ENCODE measurements at regions not wholly inside any gene's neighbourhood (a gene's known extent, or its start where the extent isn't known, plus 50 kb on each side); places are given as distances from the start of the nearest gene placed in this dataset.

DNA sequence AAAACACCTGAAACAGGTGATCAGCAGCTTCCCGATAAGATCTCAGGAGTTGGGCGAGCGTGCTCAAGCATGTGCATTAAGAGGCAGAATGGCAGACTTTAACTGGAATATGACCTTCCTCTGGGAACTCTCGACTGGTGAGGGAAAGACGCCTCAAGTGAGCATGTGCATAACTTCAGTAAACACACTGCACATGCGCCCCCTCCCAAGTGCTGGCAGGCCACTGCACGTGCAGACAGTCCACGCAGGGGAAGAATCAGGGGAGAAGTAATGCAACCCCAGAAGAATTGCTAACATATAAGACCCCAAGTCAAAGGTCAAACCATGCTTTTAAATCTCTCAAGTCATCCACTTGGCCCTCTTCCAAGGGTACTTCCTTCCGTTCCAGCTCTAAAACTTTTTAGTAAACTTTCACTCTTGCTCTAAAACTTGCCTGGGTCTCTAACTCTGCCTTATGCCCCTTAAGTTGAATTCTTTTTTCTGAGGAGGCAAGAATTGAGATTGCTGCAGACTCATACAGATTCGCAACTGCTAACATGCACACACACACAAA is 541.0 kb downstream of the TNS3 start:
- DNase-seq, result no peak

DNA sequence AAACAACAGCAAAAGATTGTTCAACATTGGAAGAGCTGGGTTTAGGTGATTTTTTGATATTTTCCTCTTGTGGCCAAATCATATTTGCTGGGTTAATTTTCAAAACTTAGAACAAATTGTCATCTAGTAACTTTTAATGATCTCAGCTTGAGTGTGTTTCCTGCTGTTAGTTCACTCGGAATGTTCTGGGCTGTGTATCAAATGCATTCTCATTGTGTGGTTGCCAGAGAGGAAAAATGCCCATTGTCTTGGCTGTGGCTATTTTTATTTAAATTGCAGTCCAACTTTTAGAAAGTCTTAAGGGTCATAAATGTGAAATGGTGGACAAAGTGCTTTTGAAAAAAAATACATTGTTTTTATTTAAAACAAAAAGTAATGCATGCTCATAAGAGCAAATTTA is 542.0 kb downstream of the TNS3 start:
- no peak for DNase-seq

GRCh38 chr7:47039089-47039648 is 542.7 kb downstream of the TNS3 start:
- DNase-seq, result no peak

DNA sequence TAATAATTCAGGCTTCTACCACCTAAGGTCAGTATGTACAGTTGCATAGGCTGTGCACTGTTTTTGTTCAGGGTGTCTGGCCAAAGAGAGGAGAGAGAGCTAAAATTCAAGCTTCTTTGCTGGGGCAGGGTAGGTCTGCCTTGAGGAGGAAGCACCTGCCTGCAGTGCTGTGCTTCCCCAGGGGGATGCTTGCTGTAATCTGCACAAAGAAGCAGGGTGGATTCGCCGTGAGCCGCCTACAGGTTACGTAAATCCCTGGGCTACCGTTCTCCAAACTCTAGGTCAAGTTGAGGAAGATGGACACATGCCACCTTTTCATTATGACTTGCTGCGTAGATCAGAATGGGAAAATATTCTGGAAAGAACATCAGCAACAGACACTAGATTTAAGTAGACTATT is 543.3 kb downstream of the TNS3 start:
- no peak for DNase-seq

- DNase-seq, result no peak
Observed at GRCh38 chr7:47037607-47038006, 544.3 kb downstream of the TNS3 start.

DNA sequence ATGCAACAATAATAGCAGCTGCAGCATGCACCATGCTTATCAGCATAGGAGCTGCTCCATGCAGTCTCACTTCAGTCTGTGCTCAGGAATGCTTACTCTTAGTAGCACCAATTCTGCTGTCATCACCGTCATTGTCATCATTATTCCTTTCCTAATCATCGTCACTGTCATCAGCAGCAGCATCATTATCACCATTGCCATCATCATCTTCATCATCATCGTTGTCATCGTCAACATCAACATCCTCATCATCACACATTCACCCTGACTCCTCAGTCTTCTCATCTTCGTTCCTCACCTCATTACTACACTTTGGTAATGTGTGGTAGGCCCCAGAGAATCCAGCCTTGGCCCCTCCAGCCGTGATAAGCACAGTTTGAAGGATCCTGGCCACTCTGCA is 545.0 kb downstream of the TNS3 start:
- DNase-seq, result no peak

GRCh38 chr7:47035522-47035921 is 546.4 kb downstream of the TNS3 start:
- DNase-seq, result no peak

GRCh38 chr7:47034180-47034579 is 547.7 kb downstream of the TNS3 start:
- DNase-seq, result no peak

- no peak for DNase-seq
Observed at GRCh38 chr7:47032536-47032908, 549.4 kb downstream of the TNS3 start.

DNA sequence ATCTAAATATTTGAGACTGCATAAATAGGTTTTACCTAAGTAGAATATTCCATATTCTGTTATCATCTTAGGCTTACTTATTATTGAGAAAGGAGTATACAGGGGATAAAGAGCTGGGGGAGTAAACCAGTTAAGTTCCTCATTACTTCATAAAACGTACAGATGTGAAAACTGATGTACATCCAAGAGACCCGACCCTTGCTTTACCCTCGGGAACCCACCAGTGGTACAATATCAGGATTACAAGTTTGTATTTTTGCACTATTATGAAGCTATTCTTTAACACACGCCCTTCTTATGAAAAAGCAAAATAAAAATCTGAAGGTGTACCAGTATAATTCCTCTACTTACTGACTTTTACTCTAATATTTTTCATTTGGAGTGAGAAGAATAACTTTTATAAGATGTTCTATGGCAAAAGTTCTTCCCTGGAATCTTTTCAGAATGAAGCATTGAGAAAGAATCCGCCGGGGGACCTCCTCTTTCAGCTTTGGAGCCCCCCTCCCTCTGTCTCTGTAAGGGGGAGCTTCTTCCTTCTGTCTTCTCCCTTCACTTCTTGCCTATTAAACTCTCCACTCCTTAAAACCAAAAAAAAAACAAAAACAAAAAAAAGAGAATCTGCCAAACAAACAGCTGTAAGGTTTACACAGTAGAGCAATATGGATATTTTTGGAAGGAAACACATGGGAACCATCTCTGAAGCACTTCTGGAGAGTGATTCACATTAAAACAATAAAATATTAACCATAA is 550.0 kb downstream of the TNS3 start:
- DNase-seq, result no peak

DNA sequence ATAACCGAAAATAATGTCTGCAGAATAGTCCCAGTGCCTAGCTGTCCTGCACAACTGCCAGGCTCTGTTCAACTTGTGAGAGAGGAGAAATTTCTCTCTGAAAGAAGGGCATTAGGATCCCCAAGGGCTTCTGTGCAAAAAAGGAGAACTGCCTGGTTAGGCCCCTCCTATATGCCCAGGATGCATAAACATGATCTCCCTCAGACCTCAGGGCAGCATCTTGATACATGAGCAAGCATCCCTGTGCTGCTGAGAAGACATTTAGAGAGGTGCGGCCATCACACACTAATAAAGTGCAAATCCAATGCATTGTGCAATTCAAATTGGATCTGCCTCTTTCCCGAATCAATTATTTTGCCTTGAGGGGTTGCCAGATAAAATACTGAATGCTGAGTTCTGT is 553.6 kb downstream of the TNS3 start:
- DNase-seq, result no peak

- no peak for DNase-seq
Observed at GRCh38 chr7:47027695-47028240, 554.1 kb downstream of the TNS3 start.

DNA sequence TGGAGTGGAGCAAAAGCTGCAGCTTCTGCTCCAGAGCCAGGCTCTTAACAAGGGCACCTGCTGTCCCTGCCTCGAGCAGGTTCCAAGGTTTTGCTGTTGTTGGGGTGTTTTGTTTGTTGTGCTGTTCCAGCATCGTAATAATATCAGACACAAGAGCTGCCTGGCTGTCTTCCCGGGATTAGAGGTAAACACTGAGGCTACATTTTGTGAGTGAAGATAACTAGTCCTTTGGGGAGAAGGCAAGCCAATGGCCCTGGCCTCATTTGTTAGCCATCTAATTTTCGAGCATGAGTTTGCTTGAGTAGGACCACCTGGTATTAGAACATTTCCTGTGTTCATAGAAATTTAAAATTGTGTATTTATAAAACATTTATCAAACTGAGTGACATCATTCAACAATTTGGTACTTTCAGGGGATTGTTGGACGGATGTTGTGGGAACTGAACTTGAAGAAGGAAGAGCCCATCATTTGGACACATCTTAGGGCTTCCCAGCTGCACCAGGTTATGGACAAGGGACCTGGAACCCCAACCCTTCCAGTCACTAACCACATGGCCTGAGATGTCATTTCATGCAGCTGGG is 555.0 kb downstream of the TNS3 start:
- no peak for DNase-seq

- no peak for DNase-seq
Observed at GRCh38 chr7:47024991-47025390, 556.9 kb downstream of the TNS3 start.

DNA sequence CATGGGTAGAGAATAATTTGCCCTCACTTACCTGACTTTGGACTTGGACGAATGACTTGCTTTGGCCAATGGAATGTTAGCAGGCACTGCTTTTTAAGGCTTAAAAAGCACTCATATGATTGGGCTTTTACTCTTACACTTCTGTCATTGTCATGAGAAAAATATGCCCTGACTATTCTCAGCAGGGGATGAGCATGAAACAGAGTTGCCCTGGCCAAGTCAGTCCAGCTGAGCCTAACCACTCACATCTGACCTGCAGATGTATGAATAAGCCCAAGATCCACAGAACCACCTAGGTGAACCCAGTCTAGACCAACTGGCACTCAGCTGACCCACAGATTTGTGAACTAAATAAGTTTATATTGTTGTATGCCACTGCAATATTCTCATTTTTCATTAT is 573.5 kb downstream of the TNS3 start:
- DNase-seq, result no peak

- no peak for DNase-seq
Observed at GRCh38 chr7:47007471-47007870, 574.4 kb downstream of the TNS3 start.

- no peak for DNase-seq
Observed at GRCh38 chr7:47000561-47000960, 581.4 kb downstream of the TNS3 start.

GRCh38 chr7:46999866-47000265 is 582.0 kb downstream of the TNS3 start:
- DNase-seq, result no peak

DNA sequence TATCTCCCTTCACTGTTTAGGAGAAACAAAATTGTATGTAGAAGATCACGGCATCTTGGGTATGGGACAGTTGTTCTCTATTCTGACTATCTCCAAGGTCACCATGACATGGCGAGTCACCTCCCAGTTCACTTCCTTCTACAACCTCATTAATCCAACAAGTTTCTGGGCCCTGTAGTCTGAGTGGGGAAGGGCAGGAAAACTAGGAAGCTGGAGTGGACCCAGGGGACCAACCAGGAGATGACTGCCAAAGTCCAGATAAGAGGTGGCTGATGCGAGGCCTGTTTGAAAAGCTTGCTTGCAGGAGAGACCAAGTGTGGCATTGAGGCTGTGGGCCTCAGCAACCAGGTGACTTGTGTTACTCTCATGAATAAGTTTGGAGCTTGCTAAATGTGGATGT is 584.9 kb downstream of the TNS3 start:
- DNase-seq, result no peak

- DNase-seq, result no peak
Observed at GRCh38 chr7:46993396-46993795, 588.5 kb downstream of the TNS3 start.

GRCh38 chr7:46990761-46991160 is 591.1 kb downstream of the TNS3 start:
- DNase-seq, result no peak

DNA sequence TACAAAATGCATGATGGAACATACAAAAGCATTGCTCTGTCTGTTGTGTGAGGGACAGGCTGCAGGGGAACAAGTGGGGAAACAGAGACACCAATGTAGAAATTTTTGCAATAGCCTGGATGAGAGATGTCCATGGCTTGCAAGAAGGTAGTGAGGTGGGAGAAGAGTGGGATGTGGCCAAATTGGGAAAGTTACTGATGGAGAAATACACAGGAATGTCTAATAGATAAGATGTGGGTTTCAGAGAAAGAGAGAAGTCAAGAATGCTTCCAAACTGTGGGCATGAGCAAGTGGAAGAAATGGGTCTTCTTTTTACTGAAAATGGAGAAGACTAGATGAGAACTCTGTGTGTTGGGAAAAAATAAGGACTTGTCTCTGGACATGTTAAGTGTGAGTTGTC is 592.7 kb downstream of the TNS3 start:
- DNase-seq, result no peak

GRCh38 chr7:46982928-46983327 is 599.0 kb downstream of the TNS3 start:
- no peak for DNase-seq

DNA sequence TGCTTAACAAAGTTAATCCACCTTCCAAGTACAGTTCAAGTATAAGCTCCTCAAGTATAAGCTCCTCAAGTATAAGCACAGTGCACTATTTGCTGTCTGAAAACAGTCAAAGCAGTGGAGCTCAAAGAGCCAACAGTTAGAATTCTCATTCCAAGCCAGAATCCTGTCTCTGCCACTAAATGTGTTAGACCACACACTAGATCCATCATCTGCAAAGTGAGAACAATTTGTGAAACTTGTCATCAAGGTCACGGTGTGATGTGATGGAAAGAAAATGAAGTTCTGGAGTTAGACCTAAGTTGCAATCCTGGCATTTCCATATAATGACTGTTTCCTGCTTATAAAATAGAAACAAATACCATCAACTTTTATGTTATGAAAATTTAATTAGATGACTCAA is 602.5 kb downstream of the TNS3 start:
- no peak for DNase-seq

Measured in CD4-positive, alpha-beta T cell treated with Interleukin-1 beta for 1 hour (primary cell).